Esophagus squamous epithelium (tissue), 4 donors: ENCODE measurements at regions not wholly inside any gene's neighbourhood (a gene's known extent, or its start where the extent isn't known, plus 50 kb on each side); places are given as distances from the start of the nearest gene placed in this dataset.

Source experiments
- POLR2A ChIP-seq, 4 donors: fragments of 450-650 bp; IDR thresholded peaks; one replicate each; pipeline ENCODE4 v1.6.1; 2017; ENCODE audit warnings: antibody characterized with exemption in 4 of 4, mild to moderate bottlenecking in 4 of 4, moderate library complexity in 3 of 4
- TF ChIP-seq, protein P1 (sequence below), 6 experiments: fragments of 450-650 bp in 4 of 6; fragments of 200-600 bp in 2 of 6; sonication (generic) in 2 of 6; IDR thresholded peaks; one replicate each; pipeline ENCODE4 v1.5.1; 2016 to 2019; ENCODE audit warnings: antibody characterized with exemption in 6 of 6, mild to moderate bottlenecking in 4 of 6, moderate library complexity in 4 of 6

DNA sequence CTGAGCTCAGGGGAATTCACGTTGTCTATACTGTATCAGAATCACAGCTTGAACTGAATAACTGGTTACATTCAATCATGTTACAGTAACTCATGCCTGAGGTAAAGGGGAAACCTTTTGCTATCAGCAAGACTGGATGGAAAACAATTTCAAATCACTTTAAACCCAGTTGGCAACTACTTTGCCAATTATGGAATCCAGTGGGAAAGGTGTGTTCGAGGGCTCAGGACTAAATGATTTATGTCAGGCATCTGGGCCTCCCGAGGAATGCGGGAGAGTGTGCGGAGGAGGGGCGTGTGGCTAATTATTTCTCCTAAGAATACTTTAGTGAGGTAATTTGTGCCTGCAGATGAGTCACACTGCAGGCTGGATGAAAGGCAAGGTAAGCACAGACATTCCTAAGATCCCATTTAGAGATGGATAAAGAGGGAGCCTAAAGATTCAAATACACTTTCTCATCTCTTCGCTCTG is 100.1 kb downstream of the HRH4 start:
- no peak for TF ChIP-seq POLR2A (IDR thresholded peaks at IDR 0.05)
- TF ChIP-seq, protein P1, sequence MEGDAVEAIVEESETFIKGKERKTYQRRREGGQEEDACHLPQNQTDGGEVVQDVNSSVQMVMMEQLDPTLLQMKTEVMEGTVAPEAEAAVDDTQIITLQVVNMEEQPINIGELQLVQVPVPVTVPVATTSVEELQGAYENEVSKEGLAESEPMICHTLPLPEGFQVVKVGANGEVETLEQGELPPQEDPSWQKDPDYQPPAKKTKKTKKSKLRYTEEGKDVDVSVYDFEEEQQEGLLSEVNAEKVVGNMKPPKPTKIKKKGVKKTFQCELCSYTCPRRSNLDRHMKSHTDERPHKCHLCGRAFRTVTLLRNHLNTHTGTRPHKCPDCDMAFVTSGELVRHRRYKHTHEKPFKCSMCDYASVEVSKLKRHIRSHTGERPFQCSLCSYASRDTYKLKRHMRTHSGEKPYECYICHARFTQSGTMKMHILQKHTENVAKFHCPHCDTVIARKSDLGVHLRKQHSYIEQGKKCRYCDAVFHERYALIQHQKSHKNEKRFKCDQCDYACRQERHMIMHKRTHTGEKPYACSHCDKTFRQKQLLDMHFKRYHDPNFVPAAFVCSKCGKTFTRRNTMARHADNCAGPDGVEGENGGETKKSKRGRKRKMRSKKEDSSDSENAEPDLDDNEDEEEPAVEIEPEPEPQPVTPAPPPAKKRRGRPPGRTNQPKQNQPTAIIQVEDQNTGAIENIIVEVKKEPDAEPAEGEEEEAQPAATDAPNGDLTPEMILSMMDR (IDR thresholded peaks at IDR 0.05) = no peak
